ENCODE measurements at regions not wholly inside any gene's neighbourhood (a gene's known extent, or its start where the extent isn't known, plus 50 kb on each side); places are given as distances from the start of the nearest gene placed in this dataset.

DNA sequence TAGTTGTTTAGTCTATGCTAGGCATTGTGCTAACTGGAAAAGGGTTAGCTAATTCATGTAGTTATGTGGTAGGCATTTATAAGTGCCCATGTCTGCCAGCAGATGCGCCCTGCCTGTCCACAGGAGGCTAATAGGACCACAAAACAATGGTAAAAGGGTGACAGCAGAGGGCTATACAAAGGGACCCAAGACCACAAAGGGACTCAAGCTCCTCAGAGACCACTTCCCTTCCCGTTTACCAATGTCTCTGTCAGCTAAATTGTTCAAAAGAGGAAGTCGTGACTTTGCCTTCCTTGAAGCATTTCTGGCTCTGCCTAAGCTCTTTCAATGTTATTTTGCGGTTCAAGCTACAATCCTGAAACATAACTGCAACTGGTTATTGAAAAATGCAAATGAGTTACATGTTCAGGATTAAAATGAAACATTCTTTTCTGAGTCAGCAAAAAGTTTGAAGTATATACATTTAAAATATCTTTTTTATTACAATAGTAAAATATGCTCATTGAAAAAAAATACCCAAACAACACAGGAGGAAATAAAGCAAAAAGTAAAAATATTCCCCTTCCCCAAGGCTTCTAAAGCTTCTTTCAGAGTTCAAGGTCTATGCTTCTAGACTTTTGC is 149.2 kb downstream of the MAF start:
- Histone ChIP-seq H3K36me3 (ENCODE audit: control insufficient read depth, insufficient read depth, low read length) (no peaks in the 10 kb centered on the region), H3K9me3 (ENCODE audit: control insufficient read depth, insufficient read depth, low read length) (peaks cover 13% of the 10 kb centered on the region), H3K4ac (ENCODE audit: low read depth, low read length) (no peak overlapping the region), H2BK120ac (ENCODE audit: low read depth, low read length) (no peak overlapping the region), H3K4me1 (ENCODE audit: control insufficient read depth, insufficient read depth, low read length) (no peaks in the 10 kb centered on the region), H2AFZ (replicated peaks; ENCODE audit: low read length, poor library complexity) (no peak overlapping the region), H2AK5ac (ENCODE audit: low read depth, low read length) (no peak overlapping the region), H3K27ac (ENCODE audit: insufficient read depth, low read length) (no peak overlapping the region), H3K14ac (replicated peaks; ENCODE audit: low read depth, low read length) (no peak overlapping the region), H3K27me3 (ENCODE audit: control insufficient read depth, insufficient read depth, low read length) (no peaks in the 10 kb centered on the region), H3K79me1 (ENCODE audit: low read depth in 1 of 2, low read length in 2 of 2) (no peaks in the 10 kb centered on the region), H3K18ac (ENCODE audit: low read depth, low read length) (no peak overlapping the region), H3K23ac (ENCODE audit: low read depth, low read length) (no peak overlapping the region), H2BK15ac (ENCODE audit: low read depth, low read length) (no peak overlapping the region), H2AK9ac (replicated peaks; ENCODE audit: low read depth, low read length, poor library complexity) (no peak overlapping the region), H4K8ac (ENCODE audit: low read depth in 2 of 2, low read length in 2 of 2) (no peak overlapping the region), H4K5ac (ENCODE audit: low read depth, low read length) (no peak overlapping the region), H3K9ac (ENCODE audit: low read depth, low read length) (no peak overlapping the region), H3K4me2 (ENCODE audit: low read depth, low read length) (no peak overlapping the region), H2BK5ac (ENCODE audit: low read depth, low read length, poor library complexity, severe bottlenecking) (no peak overlapping the region), H3K4me3 (ENCODE audit: insufficient read depth, low read depth, low read length) (no peak overlapping the region), H4K91ac (ENCODE audit: insufficient read depth, low read depth, low read length) (no peak overlapping the region), H3K9me1 (ENCODE audit: insufficient read depth, low read length) (no peaks in the 10 kb centered on the region), H3K56ac (ENCODE audit: extremely low read depth, insufficient read depth, low read length) (no peak overlapping the region), H2BK20ac (ENCODE audit: low read depth, low read length) (no peak overlapping the region), H4K20me1 (ENCODE audit: insufficient read depth, low read length) (no peaks in the 10 kb centered on the region)
- no CpG with 5 or more reads among the region's 4 CpGs for WGBS, 2 experiments (ENCODE audit: extremely low coverage in 2 of 2, insufficient read length in 1 of 2)
- ChIA-PET CTCF (interaction anchor here (0.6 kb wide), 1 partner anchor 10 kb away, joined by 3 read pairs; no protein-coding TSS in a partner anchor), POLR2A (ENCODE audit: unreplicated experiment) (no interaction called here)
- DNase-seq (no peak), ATAC-seq (ENCODE audit: low read depth) (no peak)
- TF ChIP-seq MAFK (IDR thresholded peaks at IDR 0.05; ENCODE audit: low read depth, low read length) (peak; percentile 72), CHD1 (IDR thresholded peaks at IDR 0.05; ENCODE audit: low read depth, low read length) (no peak), MAZ (IDR thresholded peaks at IDR 0.05; ENCODE audit: borderline replicate concordance, low read depth, low read length) (no peak), FOS (IDR thresholded peaks at IDR 0.05; ENCODE audit: low read depth, low read length) (no peak), BHLHE40 (IDR thresholded peaks at IDR 0.05; ENCODE audit: low read depth, low read length) (no peak), NFE2L2 (IDR thresholded peaks at IDR 0.05; ENCODE audit: low read depth, low read length) (no peak)
- TF ChIP-seq, protein P1, sequence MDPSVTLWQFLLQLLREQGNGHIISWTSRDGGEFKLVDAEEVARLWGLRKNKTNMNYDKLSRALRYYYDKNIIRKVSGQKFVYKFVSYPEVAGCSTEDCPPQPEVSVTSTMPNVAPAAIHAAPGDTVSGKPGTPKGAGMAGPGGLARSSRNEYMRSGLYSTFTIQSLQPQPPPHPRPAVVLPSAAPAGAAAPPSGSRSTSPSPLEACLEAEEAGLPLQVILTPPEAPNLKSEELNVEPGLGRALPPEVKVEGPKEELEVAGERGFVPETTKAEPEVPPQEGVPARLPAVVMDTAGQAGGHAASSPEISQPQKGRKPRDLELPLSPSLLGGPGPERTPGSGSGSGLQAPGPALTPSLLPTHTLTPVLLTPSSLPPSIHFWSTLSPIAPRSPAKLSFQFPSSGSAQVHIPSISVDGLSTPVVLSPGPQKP (IDR thresholded peaks at IDR 0.05; ENCODE audit: borderline replicate concordance, low read depth, low read length) = no peak
- TF ChIP-seq, protein P2, sequence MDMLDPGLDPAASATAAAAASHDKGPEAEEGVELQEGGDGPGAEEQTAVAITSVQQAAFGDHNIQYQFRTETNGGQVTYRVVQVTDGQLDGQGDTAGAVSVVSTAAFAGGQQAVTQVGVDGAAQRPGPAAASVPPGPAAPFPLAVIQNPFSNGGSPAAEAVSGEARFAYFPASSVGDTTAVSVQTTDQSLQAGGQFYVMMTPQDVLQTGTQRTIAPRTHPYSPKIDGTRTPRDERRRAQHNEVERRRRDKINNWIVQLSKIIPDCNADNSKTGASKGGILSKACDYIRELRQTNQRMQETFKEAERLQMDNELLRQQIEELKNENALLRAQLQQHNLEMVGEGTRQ (IDR thresholded peaks at IDR 0.05; ENCODE audit: low read depth, low read length) = no peak
- dilution Hi-C loops (cut with HindIII; ENCODE audit: low sequenced_read_pairs, unreplicated experiment) = no loop called here
- in situ Hi-C loops (cut with MboI; ENCODE audit: low sequenced_read_pairs) = no loop called here
- intact Hi-C loops (cut with micrococcal nuclease) = no loop called here
- BruUV-seq (replicated peaks) = no TSS peak
